HepG2 (cell line): ENCODE measurements at regions not wholly inside any gene's neighbourhood (a gene's known extent, or its start where the extent isn't known, plus 50 kb on each side); places are given as distances from the start of the nearest gene placed in this dataset.

Source experiments
- ATAC-seq: fragments of 200-7000 bp; cut with Tn5 transposase; 3 replicates; pipeline ENCODE4 v1.9.1; 2020; ENCODE audit warnings: mild to moderate bottlenecking, moderate library complexity
- BruUV-seq: library from RNA; stranded (reverse); fragments of 400-500 nt; replicated peaks from 2 replicates; lab custom pipeline; 2021; lab: Mats Ljungman, UMichigan
- CTCF ChIA-PET: fragments of 300-600 bp; formaldehyde crosslinking; extraction: SDS; loops from one replicate; lab custom pipeline; 2021; ENCODE audit warnings: low total read pairs, inconsistent platforms, low intra/inter-chr PET ratio; lab: Yijun Ruan, JAX
- POLR2A ChIA-PET: fragments of 350-600 bp; sonication (Branson Sonifier 250); formaldehyde crosslinking; loops from one replicate; lab custom pipeline; 2020; ENCODE audit warnings: antibody characterized with exemption, inconsistent platforms; lab: Yijun Ruan, JAX
- DNase-seq: peaks from one replicate; pipeline ENCODE4 v3.0.0-alpha.2; 2015; ENCODE audit warnings: low spot score
- FAIRE-seq: peaks from 3 replicates; lab custom pipeline; 2011; peaks lifted over from hg19 to GRCh38; lab: Jason Lieb, UNC
- H2AFZ ChIP-seq: one replicate; pipeline ENCODE4 v1.6.1; 2011; ENCODE audit warnings: low read length, inconsistent platforms
- H3K27ac ChIP-seq: fragments of 300-600 bp; 3 replicates; pipeline ENCODE4 v1.8.0; 2011; ENCODE audit warnings: mixed run types, mild to moderate bottlenecking, mixed read lengths, low read length, inconsistent platforms; ENCODE audit not compliant: insufficient read depth; ENCODE audit errors: extremely low read length
- H3K27me3 ChIP-seq, 2 experiments: fragments of 200-600 bp in 1 of 2; 2 replicates in 1 of 2; 3 replicates in 1 of 2; pipeline versions ENCODE4 v1.6.0 to v1.8.0; 2011; ENCODE audit warnings: low read length in 2 of 2, mild to moderate bottlenecking in 2 of 2, moderate library complexity in 2 of 2, inconsistent platforms in 1 of 2; ENCODE audit not compliant: insufficient read depth in 2 of 2, control insufficient read depth in 1 of 2
- H3K36me3 ChIP-seq, 2 experiments: fragments of 200-600 bp in 1 of 2; replicated peaks in 1 of 2; 2 replicates in 1 of 2; 3 replicates in 1 of 2; pipeline versions ENCODE4 v1.5.1 to v1.8.0; 2011; ENCODE audit warnings: low read length in 2 of 2, inconsistent platforms in 1 of 2; ENCODE audit not compliant: insufficient read depth in 2 of 2, control insufficient read depth in 1 of 2
- H3K4me1 ChIP-seq: 2 replicates; pipeline ENCODE4 v1.5.1; 2012; ENCODE audit warnings: low read length, inconsistent platforms; ENCODE audit not compliant: insufficient read depth
- H3K4me2 ChIP-seq: 2 replicates; pipeline ENCODE4 v1.6.0; 2011; ENCODE audit warnings: low read depth, low read length, inconsistent platforms
- H3K4me3 ChIP-seq, 3 experiments: fragments of 200-600 bp in 1 of 3; sonication (generic), shearing (Covaris generic) in 1 of 3; replicated peaks in 1 of 3; 2 replicates each; pipeline ENCODE4 v1.5.1; 2011 to 2016; ENCODE audit warnings: low read length in 3 of 3, inconsistent platforms in 2 of 3, low read depth in 2 of 3, mild to moderate bottlenecking in 2 of 3, control low read depth in 1 of 3, mixed read lengths in 1 of 3; ENCODE audit not compliant: insufficient read depth in 1 of 3
- H3K79me2 ChIP-seq: one replicate; pipeline ENCODE4 v1.6.1; 2011; ENCODE audit warnings: low read length, inconsistent platforms; ENCODE audit not compliant: insufficient read depth
- H3K9ac ChIP-seq: 2 replicates; pipeline ENCODE4 v1.6.0; 2011; ENCODE audit warnings: mild to moderate bottlenecking, low read depth, low read length, inconsistent platforms; ENCODE audit not compliant: insufficient read depth
- H3K9me3 ChIP-seq: 2 replicates; pipeline ENCODE4 v1.5.1; 2012; ENCODE audit warnings: mild to moderate bottlenecking, low read length
- H4K20me1 ChIP-seq: 2 replicates; pipeline ENCODE4 v1.6.0; 2011; ENCODE audit warnings: inconsistent platforms, mild to moderate bottlenecking, low read length, moderate library complexity; ENCODE audit not compliant: insufficient read depth
- AKAP8 ChIP-seq: sonication (generic); formaldehyde crosslinking; IDR thresholded peaks from 2 replicates; pipeline ENCODE4 v1.5.1; 2020; ENCODE audit warnings: mild to moderate bottlenecking, missing genetic modification reagents
- EP300 ChIP-seq, 3 experiments: sonication (generic) in 1 of 3; formaldehyde crosslinking in 1 of 3; IDR thresholded peaks; 2 replicates each; pipeline versions ENCODE4 v1.5.1 to v1.6.1; 2011 to 2020; ENCODE audit warnings: low read depth in 2 of 3, low read length in 2 of 3, borderline replicate concordance in 1 of 3, improper control_type of control experiment in 1 of 3, mild to moderate bottlenecking in 1 of 3, missing genetic modification reagents in 1 of 3, moderate library complexity in 1 of 3
- ERF ChIP-seq: IDR thresholded peaks from 2 replicates; pipeline ENCODE4 v1.6.1; 2018; ENCODE audit warnings: missing biosample characterization, missing genetic modification reagents
- GATA4 ChIP-seq: sonication (generic); IDR thresholded peaks from 2 replicates; pipeline ENCODE4 v1.6.1; 2016; ENCODE audit warnings: antibody characterized with exemption, low read depth, borderline replicate concordance
- ISX ChIP-seq: sonication (generic); formaldehyde crosslinking; conservative IDR thresholded peaks from 2 replicates; pipeline ENCODE4 v1.5.0; 2020; ENCODE audit warnings: missing genetic modification reagents
- KLF9 ChIP-seq: IDR thresholded peaks from 2 replicates; pipeline ENCODE4 v1.6.1; 2016; ENCODE audit warnings: low read depth
- POGZ ChIP-seq: sonication (generic); formaldehyde crosslinking; IDR thresholded peaks from 2 replicates; pipeline ENCODE4 v1.4.0; 2020; ENCODE audit warnings: mild to moderate bottlenecking, missing genetic modification reagents
- ZNF235 ChIP-seq: sonication (generic); formaldehyde crosslinking; IDR thresholded peaks from 2 replicates; pipeline ENCODE4 v1.8.1; 2023; ENCODE audit warnings: mild to moderate bottlenecking, missing genetic modification reagents, borderline replicate concordance
- ZNF781 ChIP-seq: sonication (generic); formaldehyde crosslinking; IDR thresholded peaks from 2 replicates; pipeline ENCODE4 v1.5.1; 2020; ENCODE audit warnings: borderline replicate concordance, mild to moderate bottlenecking, missing genetic modification reagents; ENCODE audit errors: not compliant biosample characterization
- ZSCAN30 ChIP-seq: sonication (generic); formaldehyde crosslinking; IDR thresholded peaks from 2 replicates; pipeline ENCODE4 v1.5.0; 2020; ENCODE audit warnings: mild to moderate bottlenecking, missing genetic modification reagents
- ZSCAN31 ChIP-seq: sonication (generic); formaldehyde crosslinking; IDR thresholded peaks from 2 replicates; pipeline ENCODE4 v1.5.0; 2020; ENCODE audit warnings: low read depth, mild to moderate bottlenecking, missing genetic modification reagents
- WGBS: methylation state at CpG from one replicate; pipeline ENCODE4 v1.1.6; 2017; ENCODE audit warnings: low lambda C conversion rate; 5-methylcytosine and 5-hydroxymethylcytosine counted together
- in situ Hi-C: cut with HindIII; loops from 2 replicates; pipeline ENCODE4 v1.10.0; 2017; ENCODE audit warnings: low pct_unique_long_range_greater_than_20kb; ENCODE audit not compliant: extremely low pct_ligation_motif_present
- intact Hi-C: fragments of 100-400 bp; cut with micrococcal nuclease; formaldehyde crosslinking; loops from one replicate; pipeline ENCODE4 v1.10.0; 2022; ENCODE audit not compliant: unreplicated experiment
- TF ChIP-seq, protein P1 (sequence below): sonication (generic); formaldehyde crosslinking; IDR thresholded peaks from 2 replicates; pipeline ENCODE4 v1.4.0; 2020; ENCODE audit warnings: missing genetic modification reagents; ENCODE audit errors: not compliant biosample characterization
- TF ChIP-seq, protein P2 (sequence below): IDR thresholded peaks from 2 replicates; pipeline ENCODE4 v1.6.1; 2016; ENCODE audit warnings: missing compliant biosample characterization, missing genetic modification reagents, borderline replicate concordance

DNA sequence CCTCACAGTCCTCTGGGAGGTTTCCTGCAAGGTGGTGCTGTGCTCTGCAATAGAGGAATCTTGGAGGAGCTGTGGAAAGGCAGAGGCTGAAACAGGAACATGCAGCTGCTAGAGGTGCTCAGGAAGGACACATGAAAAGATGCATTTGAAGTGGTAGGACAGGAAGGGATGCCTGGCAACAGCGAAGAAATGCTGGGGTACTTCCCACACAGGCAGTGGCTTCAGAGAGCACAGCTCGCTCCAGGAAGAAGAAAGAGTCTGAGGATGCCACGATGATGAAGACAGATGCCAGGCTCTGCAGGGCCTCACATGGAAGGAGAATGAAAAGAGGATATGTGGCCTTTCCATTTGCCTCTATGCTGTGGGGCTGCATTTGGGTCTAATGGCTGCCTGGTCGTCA is 77.0 kb upstream of the TMEM72 start:
- H3K79me2 ChIP-seq, result no peaks in the 10 kb centered on the region
- ChIA-PET POLR2A (no interaction called here), CTCF (no interaction called here)
- no peak overlapping the region for H3K9ac ChIP-seq
- 3% methylated on average over 4 of the region's 4 CpGs for WGBS
- H3K4me2 ChIP-seq, result no peak overlapping the region
- no peaks in the 10 kb centered on the region for H3K36me3 ChIP-seq
- BruUV-seq, result no TSS peak
- ATAC-seq, result no peak
- FAIRE-seq, result no peak
- H3K27ac ChIP-seq, result no peak overlapping the region
- in situ Hi-C loops, result no loop called here
- no peaks in the 10 kb centered on the region for H3K9me3 ChIP-seq
- TF ChIP-seq ZNF781 (CRISPR knock-in tag) (no peak), ZSCAN30 (CRISPR knock-in tag) (no peak), EP300 (IDR thresholded peaks at IDR 0.05; ENCODE audit: low read depth in 2 of 2, low read length in 2 of 2) (no peak), EP300 (CRISPR knock-in tag; IDR thresholded peaks at IDR 0.05; ENCODE audit: borderline replicate concordance) (no peak), POGZ (no peak), KLF9 (CRISPR knock-in tag) (no peak), GATA4 (no peak), ZSCAN31 (CRISPR knock-in tag) (no peak), AKAP8 (no peak), ERF (CRISPR knock-in tag) (no peak), ISX (CRISPR knock-in tag) (no peak), ZNF235 (CRISPR knock-in tag) (no peak)
- TF ChIP-seq, protein P1, sequence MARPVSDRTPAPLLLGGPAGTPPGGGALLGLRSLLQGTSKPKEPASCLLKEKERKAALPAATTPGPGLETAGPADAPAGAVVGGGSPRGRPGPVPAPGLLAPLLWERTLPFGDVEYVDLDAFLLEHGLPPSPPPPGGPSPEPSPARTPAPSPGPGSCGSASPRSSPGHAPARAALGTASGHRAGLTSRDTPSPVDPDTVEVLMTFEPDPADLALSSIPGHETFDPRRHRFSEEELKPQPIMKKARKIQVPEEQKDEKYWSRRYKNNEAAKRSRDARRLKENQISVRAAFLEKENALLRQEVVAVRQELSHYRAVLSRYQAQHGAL (CRISPR knock-in tag), result no peak
- TF ChIP-seq, protein P2, sequence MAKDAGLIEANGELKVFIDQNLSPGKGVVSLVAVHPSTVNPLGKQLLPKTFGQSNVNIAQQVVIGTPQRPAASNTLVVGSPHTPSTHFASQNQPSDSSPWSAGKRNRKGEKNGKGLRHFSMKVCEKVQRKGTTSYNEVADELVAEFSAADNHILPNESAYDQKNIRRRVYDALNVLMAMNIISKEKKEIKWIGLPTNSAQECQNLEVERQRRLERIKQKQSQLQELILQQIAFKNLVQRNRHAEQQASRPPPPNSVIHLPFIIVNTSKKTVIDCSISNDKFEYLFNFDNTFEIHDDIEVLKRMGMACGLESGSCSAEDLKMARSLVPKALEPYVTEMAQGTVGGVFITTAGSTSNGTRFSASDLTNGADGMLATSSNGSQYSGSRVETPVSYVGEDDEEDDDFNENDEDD (CRISPR knock-in tag), result no peak
- H3K4me3 ChIP-seq, result no peak overlapping the region
- DNase-seq, result no peak
- no peak overlapping the region for H2AFZ ChIP-seq
- H4K20me1 ChIP-seq, result no peaks in the 10 kb centered on the region
- intact Hi-C loops, result no loop called here
- no peaks in the 10 kb centered on the region for H3K4me1 ChIP-seq
- no peaks in the 10 kb centered on the region for H3K27me3 ChIP-seq
